GM12872 (cell line): ENCODE measurements at regions not wholly inside any gene's neighbourhood (a gene's known extent, or its start where the extent isn't known, plus 50 kb on each side); places are given as distances from the start of the nearest gene placed in this dataset.

Source experiments
- CTCF ChIP-seq: IDR thresholded peaks from 3 replicates; pipeline ENCODE4 v1.5.1; 2011; ENCODE audit warnings: low read depth, mild to moderate bottlenecking, low read length, moderate library complexity; ENCODE audit not compliant: insufficient read depth

GRCh38 chr18:1599196-1599595, 694.5 kb downstream of the ADCYAP1 start:
- TF ChIP-seq CTCF, result no peak

- TF ChIP-seq CTCF, result no peak
These were observed 700.1 kb downstream of the ADCYAP1 start for GRCh38 chr18:1604751-1605150.

- no peak for TF ChIP-seq CTCF
These were observed 713.7 kb downstream of the ADCYAP1 start for GRCh38 chr18:1618364-1618763.

GRCh38 chr18:1619507-1619906, 714.8 kb downstream of the ADCYAP1 start:
- TF ChIP-seq CTCF, result no peak

GRCh38 chr18:1624612-1625011, 719.9 kb downstream of the ADCYAP1 start:
- TF ChIP-seq CTCF, result no peak

- no peak for TF ChIP-seq CTCF
These were observed 722.8 kb downstream of the ADCYAP1 start for GRCh38 chr18:1627494-1627893.

- TF ChIP-seq CTCF, result no peak
These were observed 744.0 kb downstream of the ADCYAP1 start for GRCh38 chr18:1648712-1649111.

GRCh38 chr18:1652018-1652417, 747.3 kb downstream of the ADCYAP1 start:
- no peak for TF ChIP-seq CTCF
